ENCODE measurements at regions not wholly inside any gene's neighbourhood (a gene's known extent, or its start where the extent isn't known, plus 50 kb on each side); places are given as distances from the start of the nearest gene placed in this dataset.

GRCh38 chr10:43013065-43013464 lies 63.8 kb upstream of the RET start:
- DNase-seq = no peak

- DNase-seq = no peak
These were observed 52.3 kb upstream of the RET start for GRCh38 chr10:43024524-43024923.

GRCh38 chr10:43024942-43025700 lies 51.7 kb upstream of the RET start:
- DNase-seq = no peak

- no peak for DNase-seq
These were observed 50.6 kb upstream of the RET start for GRCh38 chr10:43026039-43026973.

Measured in stimulated activated CD4-positive, alpha-beta T cell treated with anti-CD3 and anti-CD28 coated beads, Interleukin-2, amount 100 ng/mL, for 24 hours (primary cell).